Inflammatory macrophage (primary cell): ENCODE measurements at regions not wholly inside any gene's neighbourhood (a gene's known extent, or its start where the extent isn't known, plus 50 kb on each side); places are given as distances from the start of the nearest gene placed in this dataset.
"Not testable (repeated sequence)": the region's sequence is repeated elsewhere in the genome, so short reads cannot be mapped to it uniquely, and the experiment has no call there.

Experiments
- DNase-seq, 2 donors: peaks; one replicate each; pipeline ENCODE4 v3.0.0-alpha.2; 2020 to 2022

GRCh38 chr1:82160036-82160435 is 359.3 kb downstream of the ADGRL2 start:
- peak; percentile 69 to 80 for DNase-seq

DNA sequence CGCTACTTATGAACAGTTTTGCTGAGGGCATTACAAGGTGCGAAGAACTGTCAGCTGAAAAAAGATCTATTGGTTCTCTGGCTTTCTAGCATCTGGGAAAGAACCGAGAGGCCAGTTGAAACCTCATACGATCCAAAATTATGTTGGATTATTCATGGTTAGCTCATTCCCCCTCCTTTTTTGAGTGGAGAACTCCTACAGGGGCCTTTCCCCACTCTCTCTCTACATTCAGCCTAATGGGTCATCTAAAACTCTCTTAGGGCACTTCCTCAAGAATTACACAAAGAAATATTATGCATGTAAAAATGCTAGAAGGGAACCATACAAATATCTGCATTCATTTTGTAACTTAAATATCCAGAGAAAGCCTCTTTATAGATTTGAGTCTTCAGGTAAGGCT is 358.2 kb downstream of the ADGRL2 start:
- no peak for DNase-seq

GRCh38 chr1:82154219-82154970 is 353.7 kb downstream of the ADGRL2 start:
- DNase-seq = no peak

GRCh38 chr1:82153752-82154151 is 353.0 kb downstream of the ADGRL2 start:
- DNase-seq = no peak

GRCh38 chr1:82153272-82153629 is 352.5 kb downstream of the ADGRL2 start:
- no peak for DNase-seq

DNA sequence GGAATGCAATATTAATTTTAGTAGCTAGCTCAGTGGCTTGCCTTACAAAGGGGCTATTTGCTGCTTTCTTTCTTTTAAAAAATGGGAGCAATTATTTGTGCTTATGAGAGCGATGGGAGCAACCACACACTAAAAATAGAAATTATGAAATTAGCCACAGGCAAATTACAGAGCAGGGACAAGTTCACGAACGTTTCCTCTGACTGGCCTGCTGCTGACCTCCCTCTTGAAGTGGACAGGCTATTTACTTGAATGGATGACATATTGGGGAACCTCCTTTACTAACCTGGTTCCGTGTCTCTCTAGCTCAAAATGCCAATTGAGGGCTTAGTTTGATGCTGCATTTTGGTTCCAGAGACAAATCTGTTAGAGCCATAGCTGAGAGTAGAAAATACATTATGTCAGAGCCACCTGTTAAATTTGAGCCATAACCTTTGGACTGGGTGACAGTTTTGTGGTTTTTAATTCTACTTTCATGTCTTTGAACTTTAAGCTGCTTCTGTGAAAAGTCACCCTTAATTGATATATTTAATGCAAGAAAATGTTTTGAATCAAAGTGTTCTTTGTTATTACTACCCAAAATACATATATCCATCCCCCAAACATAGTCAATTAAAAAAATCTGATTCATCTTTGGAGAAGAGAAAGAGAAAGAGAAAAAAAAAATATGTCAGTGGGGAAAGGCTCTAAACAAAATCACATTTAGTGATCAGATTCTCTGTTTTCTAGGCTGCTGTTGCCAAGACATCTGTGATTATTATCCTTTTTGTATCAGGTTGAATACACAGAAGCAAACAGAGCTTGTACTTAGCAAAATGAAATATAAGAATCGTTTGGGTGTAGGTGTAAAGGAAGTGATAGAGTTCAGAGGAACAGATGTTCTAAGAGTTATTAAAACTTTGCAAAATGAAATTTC is 351.9 kb downstream of the ADGRL2 start:
- peak; percentile 2 to 13 for DNase-seq

- DNase-seq = no peak
Measured at GRCh38 chr1:82145656-82146055, 344.9 kb downstream of the ADGRL2 start.

DNA sequence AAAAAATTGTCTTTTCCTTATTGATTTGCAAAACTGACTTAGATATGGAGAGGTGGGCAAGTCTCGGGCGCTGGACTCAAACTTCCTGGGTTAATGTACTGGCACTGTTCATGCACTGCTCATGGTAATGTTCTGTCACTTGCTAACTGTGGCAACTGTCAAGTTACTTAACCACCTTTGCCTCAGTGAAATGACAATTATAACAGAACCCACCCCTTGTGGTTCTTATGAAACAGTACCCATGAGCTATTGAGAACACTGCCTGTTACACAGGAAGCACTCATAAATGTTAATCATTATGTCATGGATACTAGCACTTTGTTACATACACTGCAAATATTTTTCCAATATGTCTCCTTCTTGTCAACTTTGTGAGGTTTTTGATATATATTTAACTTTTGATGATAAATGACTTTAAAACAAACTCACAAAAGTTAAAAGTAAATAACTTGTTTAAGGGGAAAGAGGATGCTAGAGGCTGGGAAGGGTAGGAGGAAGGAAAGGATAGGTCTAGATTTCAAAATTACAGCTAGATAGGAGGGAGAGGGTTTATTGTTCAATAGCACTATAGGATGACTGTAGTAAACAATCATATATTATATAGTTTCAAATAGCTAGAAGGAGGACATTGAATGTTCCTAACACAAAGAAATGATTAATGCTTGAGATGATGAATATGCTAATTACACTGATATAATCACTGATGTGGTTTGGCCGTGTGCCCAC is 342.5 kb downstream of the ADGRL2 start:
- DNase-seq = no peak

DNA sequence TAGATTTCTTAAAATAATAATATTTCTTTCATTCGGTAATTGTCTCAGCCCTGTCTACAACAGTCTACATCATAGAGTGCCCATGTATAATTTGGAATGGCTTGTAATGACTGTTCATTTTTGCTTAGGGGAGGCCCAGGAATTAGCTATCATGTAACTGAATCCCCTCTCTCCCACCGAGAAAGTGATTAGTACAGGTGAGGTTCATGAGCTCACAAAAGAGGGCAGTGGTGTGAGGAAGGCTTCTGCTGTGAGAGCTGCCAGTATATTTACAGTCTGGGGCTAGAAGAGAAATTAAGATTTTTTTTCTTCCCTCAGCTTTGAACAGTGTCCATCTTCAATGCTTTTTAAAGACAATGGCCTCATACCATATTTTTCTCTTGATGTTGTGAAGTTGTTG is 340.7 kb downstream of the ADGRL2 start:
- no peak for DNase-seq

GRCh38 chr1:82139751-82140468 is 339.2 kb downstream of the ADGRL2 start:
- DNase-seq = no peak

DNA sequence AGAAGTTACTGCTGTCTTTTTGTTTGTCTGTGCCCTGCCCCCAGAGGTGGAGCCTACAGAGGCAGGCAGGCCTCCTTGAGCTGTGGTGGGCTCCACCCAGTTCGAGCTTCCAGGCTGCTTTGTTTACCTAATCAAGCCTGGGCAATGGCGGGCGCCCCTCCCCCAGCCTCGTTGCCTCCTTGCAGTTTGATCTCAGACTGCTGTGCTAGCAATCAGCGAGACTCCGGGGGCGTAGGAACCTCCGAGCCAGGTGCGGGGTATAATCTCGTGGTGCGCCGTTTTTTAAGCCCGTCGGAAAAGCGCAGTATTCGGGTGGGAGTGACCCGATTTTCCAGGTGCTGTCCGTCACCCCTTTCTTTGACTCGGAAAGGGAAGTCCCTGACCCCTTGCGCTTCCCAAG is 335.6 kb downstream of the ADGRL2 start:
- DNase-seq = not testable (repeated sequence)

GRCh38 chr1:82125866-82126265 is 325.1 kb downstream of the ADGRL2 start:
- DNase-seq = no peak

- DNase-seq = no peak
Measured at GRCh38 chr1:82125119-82125518, 324.4 kb downstream of the ADGRL2 start.

GRCh38 chr1:82121421-82121820 is 320.7 kb downstream of the ADGRL2 start:
- no peak for DNase-seq

- DNase-seq = no peak
Measured at GRCh38 chr1:82116105-82116504, 315.4 kb downstream of the ADGRL2 start.

- no peak for DNase-seq
Measured at GRCh38 chr1:82114887-82115286, 314.2 kb downstream of the ADGRL2 start.

DNA sequence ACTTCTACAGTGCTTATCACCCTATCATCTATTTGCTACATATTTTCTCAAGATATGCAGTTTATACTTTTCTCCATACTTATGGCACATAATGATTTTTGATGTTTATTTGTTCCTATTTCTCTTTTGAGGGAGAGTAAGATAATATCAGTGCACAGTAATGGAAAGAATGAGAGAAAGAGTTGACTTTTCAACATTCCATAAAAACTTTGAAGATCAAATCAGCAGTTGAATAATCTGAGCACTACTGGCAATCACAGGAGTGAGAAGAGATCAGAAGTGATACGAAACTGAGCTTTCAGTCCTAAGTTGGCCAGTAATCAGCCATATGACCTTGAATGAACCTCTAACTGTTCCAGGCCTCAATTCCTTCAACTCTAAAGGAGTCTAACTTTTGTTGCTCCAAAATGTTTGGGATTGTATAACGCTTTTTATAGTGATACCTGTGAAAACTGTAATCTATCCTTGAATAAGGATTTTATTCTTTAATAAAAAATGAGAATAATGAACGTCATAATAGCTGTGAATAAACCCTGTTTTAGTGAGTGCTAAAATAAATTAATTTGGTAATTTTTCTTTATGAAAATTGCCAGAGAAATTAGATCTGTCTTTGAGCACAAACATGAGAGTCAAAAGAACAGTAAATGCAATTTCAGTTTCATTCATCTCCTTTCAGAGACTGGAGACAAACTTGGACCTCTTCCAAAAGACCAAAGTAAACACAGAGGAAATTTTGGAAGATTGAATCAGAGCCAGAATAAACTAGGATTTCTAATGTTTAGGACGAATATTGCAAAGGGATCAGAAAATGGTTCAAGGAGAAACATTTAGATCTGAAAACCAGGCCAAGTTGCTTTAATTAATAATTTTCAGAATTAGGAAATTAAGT is 309.9 kb downstream of the ADGRL2 start:
- no peak for DNase-seq

- no peak for DNase-seq
Measured at GRCh38 chr1:82108843-82109242, 308.1 kb downstream of the ADGRL2 start.

GRCh38 chr1:82106672-82107071 is 305.9 kb downstream of the ADGRL2 start:
- no peak for DNase-seq

GRCh38 chr1:82099170-82099569 is 298.4 kb downstream of the ADGRL2 start:
- no peak for DNase-seq

DNA sequence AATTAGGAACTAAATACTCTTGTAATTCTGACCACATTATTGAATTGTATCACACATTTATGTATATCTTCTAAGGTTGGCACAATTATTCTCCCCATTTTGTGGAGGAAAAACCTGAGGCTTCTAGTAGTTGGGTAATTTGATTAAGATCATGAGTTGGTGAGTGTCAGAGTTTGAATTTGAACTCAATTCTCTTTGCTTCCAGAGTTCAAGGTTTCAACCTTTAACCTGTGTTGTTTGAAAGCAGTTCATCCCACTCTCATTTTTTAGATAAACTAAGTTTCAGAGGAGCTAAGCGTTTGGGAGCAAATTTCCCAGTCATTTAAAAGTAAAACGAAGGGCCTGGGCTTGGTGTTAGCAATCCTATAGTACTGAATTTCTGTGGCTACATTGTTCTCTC is 293.4 kb downstream of the ADGRL2 start:
- no peak for DNase-seq

- no peak for DNase-seq
Measured at GRCh38 chr1:82091729-82092128, 291.0 kb downstream of the ADGRL2 start.
